ENCODE measurements at regions not wholly inside any gene's neighbourhood (a gene's known extent, or its start where the extent isn't known, plus 50 kb on each side); places are given as distances from the start of the nearest gene placed in this dataset.

DNA sequence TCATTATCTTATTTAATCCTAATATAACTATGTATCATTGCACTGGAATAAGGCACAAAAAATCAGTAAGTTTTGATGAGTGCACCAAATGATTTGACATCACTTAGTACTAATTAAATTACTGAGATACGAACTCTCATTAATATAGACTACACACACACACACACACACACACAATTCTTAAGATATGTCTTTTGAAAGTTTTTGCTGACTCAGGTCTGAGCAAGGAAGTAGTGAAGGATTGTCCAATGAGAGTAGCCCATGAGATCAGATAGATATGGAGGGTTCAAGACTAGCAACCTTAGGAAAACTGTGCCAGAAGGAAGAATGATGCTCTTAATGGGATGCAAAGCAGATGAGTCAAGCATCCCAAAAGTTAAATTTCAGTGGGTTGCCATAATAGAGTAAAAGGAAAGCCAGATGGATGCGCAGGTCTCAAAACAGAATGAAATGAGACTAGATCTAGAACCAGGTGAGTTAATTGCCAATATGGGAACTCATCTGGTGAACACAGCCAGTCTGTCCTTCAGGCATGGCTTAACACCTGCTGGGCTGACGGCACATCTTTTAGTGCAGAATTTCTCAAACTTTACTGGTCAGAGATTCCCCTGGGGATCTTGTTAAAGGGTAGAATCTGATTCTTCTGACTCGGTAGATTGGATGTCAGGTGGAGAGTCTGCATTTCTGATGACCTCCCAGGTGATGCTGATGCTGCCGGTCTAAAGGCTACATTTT is 197.0 kb upstream of the NR4A3 start:
- TF ChIP-seq POLR2AphosphoS5 (IDR thresholded peaks at IDR 0.05) (no peak), EP300 (IDR thresholded peaks at IDR 0.05) (no peak)
- TF ChIP-seq, protein P1, sequence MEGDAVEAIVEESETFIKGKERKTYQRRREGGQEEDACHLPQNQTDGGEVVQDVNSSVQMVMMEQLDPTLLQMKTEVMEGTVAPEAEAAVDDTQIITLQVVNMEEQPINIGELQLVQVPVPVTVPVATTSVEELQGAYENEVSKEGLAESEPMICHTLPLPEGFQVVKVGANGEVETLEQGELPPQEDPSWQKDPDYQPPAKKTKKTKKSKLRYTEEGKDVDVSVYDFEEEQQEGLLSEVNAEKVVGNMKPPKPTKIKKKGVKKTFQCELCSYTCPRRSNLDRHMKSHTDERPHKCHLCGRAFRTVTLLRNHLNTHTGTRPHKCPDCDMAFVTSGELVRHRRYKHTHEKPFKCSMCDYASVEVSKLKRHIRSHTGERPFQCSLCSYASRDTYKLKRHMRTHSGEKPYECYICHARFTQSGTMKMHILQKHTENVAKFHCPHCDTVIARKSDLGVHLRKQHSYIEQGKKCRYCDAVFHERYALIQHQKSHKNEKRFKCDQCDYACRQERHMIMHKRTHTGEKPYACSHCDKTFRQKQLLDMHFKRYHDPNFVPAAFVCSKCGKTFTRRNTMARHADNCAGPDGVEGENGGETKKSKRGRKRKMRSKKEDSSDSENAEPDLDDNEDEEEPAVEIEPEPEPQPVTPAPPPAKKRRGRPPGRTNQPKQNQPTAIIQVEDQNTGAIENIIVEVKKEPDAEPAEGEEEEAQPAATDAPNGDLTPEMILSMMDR (IDR thresholded peaks at IDR 0.05), result no peak
